Fibroblast of skin of left biceps (primary cell): ENCODE measurements at regions not wholly inside any gene's neighbourhood (a gene's known extent, or its start where the extent isn't known, plus 50 kb on each side); places are given as distances from the start of the nearest gene placed in this dataset.

Source experiments
- DNase-seq, 2 experiments: peaks; one replicate each; pipeline ENCODE4 v3.0.0-alpha.2; 2013; ENCODE audit warnings: low read depth in 2 of 2

DNA sequence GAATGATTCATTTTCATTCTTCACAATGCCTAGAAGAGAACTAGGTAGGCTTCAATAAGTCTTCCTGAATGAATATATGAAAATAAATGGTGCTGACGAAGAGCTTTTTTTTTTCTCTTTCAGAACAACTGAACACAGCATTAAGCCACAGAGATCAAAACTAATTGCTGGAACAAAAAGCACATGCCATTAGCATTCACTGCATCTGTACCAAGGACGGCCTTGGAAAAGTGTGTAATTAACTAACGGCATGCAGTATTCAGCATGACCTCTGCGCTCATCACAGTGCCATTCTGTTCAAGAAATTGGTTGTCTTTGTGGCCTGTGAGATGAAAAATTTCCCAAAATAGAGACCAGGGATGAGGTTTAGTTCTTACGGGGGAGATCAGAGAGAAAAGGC is 99.3 kb downstream of the NUDT12 start:
- DNase-seq = no peak

DNA sequence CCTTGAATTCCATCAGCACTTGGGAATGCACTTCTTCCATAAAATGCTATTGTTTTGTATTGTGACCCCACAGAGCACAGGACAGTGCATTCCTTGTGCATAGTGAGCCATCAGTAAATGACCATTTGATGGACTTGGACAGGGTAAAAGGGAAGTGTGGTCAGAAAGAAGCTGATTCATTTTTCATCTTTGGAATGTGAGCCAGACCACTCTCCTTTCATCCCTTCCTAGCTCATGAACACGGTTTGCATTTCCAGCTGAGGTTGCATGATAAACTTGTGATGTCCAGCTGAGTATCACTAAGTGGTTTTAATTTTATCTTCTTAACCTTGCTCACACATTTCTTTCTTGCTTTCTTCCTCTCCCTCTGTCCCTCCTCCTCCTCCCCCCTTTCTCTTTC is 101.3 kb downstream of the NUDT12 start:
- DNase-seq = peak in 1 of 2 experiments; percentile 10

DNA sequence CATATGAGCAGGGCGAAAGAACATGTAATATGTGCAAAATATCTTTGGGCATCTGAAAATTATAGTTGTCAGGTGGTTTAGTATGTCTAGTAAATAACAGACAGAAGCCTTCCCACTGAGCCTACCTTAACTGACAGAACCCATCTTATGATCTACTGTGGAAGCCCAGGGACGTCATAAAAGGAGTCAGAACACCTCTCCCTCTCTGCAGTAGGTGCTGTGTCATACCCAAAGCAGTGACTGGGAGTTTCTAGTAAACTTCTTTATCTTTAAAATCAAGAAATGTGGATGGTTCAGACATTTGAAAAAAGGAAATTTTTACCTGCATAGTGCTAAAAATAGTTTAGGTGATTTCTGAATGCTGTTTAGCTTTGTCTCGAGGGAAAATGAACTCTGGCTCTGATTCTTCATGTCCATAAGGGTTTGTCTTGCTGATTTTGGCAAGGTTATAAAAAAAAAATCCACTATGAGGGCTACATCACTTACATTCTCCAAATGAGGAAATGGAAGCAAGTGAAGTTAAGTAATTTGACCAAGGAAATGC is 104.0 kb downstream of the NUDT12 start:
- no peak for DNase-seq

DNA sequence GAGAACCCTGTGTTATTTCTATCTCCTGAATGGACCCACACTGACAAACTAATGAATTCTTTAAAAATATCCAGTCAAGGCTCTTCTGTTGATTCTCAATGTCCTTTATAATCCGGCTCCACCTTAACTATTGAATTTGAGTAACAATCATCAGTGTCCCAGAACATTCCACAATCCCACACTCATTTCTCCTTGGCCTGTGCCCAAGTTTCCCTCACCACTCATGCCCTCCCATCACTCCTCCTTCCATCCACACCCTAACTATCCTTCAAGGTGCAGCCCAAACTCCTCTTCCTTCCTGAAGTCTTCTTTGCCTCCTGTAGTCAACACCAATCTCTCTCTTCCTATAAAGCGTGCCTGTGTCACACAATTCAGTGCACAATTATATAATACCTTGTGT is 106.1 kb downstream of the NUDT12 start:
- DNase-seq = no peak

DNA sequence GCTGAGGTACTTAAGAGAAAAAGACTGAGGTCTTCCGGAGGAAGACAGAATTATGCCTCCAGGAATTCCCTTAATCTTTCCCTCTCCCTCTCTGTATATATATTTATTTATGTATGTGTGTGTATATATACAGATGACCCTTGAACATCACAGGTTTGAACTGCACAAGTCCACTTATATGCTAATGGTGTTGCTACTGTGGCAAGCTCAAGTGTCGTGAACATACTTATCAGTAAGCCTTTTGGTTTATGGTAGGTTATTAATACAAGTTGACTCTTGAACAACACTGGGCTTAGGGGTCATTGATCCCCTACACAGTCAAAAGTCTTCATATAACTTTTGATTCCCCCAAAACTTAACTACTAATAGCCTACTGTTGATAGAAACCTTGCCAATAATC is 106.8 kb downstream of the NUDT12 start:
- no peak for DNase-seq

DNA sequence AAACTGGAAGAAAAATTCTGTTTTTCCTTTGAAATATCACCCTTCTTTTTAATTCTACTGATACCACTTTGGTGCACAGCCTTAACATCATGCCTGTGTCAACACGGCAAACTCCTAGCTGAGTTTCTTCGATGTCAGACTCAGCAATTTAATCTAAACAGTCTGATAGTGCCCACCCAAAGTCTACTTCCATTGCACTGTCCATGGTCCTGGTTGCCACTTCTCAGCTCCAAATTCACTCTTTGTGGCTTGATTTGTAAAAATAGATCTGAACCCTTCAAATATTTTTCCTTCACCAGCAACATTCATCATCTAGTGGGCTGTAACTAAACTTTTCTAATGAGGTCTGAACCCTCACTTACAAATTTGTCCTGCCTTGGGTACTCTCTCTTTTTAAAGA is 107.8 kb downstream of the NUDT12 start:
- no peak for DNase-seq

DNA sequence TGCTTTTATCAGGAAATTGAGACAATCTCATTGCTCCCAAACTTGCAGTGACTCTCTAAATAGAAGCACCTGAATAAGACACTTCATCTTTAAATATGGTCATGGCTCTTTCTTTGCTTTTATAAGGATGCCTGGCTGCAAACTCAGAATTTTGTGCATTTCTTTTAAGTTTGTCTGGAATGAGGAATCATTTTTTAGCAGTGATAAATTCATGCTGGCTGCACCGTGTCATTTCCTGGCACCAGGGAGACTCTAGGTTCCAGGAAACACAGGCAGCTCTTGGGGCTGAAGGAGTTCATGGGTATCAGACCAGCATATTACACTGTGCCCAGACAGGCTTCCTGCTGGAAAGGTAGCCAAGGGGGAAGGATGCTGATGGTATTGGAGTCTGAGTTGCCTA is 109.9 kb downstream of the NUDT12 start:
- DNase-seq = no peak

DNA sequence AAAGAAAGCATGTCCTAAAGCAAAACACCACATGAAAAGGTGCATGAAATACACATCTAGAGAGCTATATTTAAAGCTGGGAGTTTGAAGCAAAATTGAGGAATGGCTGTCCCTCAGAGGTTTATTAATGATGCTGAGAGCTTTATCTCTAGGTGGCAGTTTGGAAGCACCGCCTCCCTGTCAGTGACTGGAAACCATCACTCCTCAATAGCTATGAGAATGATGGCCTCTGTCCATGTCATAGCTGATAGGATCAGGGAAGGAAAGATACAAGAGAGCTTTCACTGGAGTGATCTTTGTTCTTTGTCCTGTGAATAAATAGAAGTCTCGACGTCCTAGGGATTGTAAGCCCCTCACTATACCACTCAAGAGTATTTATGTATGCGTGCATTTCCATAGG is 110.5 kb downstream of the NUDT12 start:
- DNase-seq = no peak

DNA sequence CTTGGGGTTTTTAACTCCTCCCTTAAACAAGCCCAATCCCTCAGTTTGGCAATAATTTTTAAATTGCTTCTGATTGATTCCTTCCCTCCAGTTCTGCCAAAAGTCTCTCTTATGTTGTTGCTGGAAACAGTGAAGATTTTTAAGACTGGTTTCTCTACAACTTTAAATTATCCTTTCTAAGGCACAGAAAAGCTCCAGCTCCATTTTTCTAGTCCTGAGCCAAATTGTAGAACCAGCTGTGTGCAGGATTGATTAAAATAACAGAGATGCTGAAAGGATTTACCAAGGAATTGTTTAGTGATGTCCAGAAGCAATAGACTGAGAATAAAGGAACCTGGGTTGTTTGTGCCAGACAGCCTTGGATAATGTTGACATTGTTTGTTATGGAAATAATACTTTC is 111.3 kb downstream of the NUDT12 start:
- no peak for DNase-seq

DNA sequence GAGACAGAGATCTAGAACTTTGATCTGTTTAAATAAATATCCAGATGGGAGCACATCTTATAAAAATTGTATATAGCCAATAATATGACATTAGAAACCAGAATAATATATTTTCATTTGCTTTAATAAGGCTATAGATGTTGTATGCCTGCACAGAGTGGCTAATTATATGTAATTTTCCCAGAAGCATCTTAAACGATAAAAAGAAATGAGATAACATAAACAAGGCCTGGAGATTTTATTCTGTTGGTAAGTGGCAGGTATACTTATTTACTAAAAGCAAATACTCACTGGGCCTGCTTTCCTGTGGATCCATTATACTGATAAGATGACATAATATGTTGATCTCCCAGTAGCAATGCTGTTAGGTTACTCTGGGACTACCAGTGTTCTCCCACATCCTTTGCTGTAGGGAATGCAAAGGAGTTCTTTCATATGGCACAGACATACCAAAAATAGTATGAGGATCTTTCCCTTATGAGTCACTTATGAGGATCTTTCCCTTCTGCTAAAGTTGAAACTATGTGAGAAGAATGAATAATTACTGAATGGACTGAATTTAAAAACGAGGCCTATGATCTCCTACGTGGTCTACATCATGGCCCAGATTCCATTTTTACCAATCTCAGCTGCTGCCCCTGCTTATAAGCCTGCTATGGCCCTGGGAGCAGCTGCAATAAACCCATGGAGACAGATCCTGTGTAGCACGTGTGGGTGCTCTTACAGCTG is 112.1 kb downstream of the NUDT12 start:
- DNase-seq = peak; percentile 79 to 81

DNA sequence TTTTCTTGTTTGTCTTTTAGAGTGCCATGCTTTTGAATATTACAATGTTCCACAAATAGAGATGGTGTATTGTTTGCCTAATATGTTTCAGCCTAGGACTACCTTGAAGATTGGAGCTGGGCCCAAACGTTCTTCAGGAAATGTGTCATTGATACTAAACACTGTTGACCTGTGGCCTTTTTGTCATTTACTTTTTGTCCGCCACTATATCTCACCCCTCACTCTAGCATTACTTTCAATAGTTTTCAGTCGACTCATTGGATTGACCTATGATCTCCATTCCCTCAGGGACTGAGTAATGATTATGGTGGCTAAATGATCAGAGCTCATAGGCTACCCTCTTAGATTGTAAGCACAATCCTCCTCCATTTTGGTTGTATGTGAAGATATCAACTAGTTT is 115.8 kb downstream of the NUDT12 start:
- DNase-seq = no peak

DNA sequence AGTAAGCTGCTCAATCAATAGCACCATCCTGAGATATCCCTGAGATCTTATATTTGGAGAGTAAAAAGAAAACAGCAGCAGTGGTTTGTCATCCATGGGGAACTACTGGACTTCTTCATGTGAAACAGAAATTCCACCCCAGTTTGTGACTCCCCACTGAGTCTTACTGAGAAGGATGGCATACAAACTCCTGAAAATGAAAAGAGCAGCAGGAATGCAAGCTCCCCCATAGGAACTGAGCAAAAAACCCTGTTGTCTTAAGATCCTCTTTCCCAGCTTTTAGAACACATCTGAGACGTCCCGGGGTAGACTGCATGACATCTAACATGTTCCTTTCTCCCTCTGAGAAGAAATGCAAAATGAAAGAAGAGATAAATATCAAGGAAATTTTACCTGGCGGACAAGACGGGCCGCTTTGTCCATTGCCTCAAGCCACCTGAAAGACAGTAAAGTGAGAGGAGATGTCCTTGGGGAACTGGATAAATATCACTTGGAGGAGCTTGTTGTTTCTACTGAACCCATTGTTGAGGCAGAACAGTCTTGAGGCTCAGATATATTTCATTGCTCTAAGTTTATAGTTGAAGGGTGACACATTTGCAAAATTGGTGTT is 117.1 kb downstream of the NUDT12 start:
- no peak for DNase-seq

DNA sequence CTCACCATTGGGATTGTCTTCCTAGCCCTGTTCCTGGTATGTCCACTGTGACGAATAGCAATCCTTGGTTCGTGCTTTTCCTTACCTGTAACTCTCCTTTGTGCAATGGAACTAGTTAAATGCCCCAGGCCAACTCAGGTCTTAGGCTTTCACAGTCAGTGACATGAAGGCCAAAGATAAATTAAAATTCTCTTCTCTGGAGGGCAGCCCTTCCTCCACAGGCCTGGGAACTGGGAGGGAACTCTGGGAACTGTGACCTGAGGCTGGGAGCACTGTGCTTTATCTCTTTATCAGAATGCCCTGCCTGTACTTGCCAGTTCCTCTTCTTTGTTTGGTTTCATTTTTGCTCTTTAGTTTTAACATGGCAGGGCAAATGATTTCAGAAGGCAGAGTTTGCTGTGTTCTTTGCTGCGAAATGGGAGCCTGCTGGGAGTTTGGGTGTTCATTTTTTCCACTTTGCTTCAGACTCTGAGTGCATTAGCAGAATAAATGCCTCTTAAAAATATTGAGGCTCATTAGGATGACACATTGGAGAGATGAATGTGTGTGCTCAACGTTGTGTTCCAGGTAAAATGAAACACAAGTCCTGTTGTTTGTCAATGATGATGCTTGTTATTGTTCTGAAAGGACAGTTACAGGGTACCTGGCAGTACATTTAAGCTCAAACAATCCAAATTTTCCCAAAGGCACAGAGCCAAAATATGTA is 118.1 kb downstream of the NUDT12 start:
- no peak for DNase-seq

DNA sequence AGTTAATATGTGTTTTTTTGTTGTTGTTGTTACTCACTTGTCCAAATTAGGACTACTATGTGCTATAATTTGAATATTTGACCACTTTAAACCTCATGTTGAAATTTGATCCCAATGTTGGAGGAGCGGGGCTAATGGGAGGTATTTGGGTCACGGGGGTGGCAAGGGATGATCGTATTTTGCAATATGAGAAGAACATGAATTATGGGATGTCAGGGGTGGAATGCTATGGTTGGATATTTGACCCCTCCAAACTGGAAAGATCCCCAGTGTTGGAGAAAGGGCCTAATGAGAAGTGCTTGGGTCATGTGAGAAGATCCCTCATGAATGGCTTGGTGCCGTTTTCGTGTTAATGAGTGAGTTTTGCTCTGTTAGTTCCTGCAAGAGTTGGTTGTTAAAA is 119.8 kb downstream of the NUDT12 start:
- no peak for DNase-seq

DNA sequence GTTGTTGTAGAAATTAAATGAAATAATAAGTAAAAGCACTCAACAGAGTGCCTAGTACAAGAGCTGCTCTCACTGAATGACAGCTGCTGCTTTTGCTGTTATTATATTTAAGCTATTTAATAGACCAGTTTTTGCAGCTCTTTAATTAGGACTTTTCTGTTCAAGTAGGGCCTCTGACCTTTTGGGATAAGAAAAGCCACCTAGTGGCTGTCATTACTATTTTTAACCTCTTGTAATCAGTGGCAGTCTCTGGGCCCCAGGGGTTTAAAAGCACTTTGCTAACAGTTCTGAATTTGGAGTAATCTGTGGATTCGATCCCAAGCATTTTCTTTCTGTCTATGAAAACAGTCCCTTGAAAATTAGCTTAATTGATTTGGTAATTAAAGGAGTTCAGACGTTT is 121.1 kb downstream of the NUDT12 start:
- DNase-seq = no peak

DNA sequence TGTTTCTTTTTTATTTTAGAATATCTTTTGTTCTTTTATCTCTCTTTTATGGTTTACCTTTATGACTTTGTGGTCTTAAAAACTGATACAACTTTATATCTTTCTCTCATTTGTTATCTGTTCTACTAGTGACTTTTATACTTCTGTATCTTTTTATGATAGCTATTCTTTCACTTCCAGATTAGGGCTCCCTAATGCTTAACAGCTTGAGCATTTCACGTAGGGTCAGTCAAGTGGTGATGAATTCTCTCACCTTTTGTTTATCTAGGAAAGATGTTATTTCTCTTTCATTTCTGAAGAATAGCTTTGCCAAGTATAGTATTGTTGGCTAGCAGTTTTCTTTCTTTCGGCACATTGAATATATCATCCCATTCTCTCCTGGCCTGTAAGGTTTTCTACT is 123.6 kb downstream of the NUDT12 start:
- DNase-seq = no peak

DNA sequence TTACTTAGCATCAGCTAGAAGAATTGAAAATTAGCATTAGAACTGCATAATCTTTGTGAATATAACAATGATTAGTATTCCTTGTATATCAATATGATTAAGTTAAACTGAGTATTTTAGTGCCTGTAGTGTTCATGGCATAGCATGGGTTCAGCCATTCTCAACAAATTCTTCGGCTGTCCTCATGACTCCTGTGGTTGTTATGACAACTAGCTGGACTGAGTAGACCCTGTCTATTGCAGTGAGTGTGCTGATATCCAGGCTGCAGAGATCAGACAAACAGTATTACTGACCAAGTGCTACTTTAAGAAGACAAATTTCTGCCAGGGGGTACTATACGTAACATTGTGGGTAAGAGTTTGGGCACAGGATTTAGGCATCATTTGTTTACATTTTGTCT is 125.9 kb downstream of the NUDT12 start:
- DNase-seq = no peak

DNA sequence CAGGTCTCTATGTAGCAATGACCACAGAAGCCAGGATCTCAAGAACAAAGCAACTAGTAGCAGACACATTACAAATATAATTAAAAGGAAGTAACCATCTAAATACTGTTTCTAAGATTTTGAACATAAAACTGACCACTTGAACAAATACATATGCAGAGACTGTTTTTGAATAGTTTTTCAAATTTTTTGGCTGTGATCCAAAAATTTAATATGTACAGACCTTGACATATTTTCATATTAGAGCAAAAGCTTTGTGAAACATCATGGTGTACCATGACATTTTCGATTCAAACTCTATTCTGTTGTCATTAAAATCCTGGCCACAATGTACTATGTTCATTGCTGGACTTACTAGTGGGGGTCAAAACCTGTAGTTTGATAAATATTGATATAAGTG is 126.5 kb downstream of the NUDT12 start:
- DNase-seq = no peak

DNA sequence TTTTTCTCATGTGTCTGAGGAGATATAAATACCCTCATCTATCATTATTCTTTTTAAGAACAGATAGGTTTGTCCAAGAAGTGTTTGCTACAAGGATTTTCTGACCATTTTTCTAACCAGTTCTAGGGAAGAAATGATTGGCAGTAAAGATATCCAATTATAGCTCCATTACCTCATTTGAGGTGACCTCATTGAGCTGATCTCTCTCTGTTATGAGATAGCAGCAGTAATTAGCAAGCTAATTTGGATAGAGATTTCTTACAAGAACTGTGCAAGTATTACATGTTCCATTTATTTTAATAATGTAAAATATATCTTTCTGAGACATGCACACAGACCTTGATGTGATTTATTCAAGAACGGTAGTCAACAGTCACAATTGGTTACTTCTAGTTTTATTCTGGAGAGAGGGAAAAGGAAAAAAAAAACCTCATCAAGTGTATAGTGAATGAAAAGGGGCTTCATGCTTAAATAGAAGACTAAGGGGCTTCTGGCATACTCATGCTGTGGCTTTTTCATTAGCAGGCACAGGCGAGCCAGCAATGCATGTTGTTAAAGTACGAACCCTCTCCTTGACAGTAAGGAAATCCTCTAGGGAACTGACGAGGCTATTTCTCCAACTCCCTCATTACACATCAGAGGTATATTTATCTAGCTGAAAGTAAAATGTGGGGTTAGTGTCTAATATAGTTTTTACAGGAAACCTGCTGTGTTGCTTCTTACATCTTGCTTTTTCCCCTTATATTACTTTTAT is 127.3 kb downstream of the NUDT12 start:
- DNase-seq = no peak

DNA sequence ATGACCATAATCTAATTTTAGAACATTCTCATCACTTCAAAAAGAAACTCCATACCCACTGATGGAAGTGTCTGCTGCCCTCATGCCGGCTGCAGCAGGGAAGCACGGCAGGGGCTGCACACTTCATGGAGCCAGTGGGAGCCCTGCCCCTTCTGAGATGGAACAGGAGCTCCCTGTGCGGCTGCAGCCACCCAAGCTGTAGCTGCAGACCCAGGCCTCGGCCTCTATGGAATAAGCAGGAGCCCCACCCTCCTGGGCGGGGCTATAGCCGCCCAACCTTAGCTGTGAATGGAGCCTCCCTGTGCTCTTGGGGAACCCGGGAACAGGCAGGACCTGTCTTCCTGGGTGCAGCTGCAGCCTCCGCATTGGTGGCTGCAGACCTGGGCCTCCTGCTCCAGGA is 128.5 kb downstream of the NUDT12 start:
- no peak for DNase-seq

DNA sequence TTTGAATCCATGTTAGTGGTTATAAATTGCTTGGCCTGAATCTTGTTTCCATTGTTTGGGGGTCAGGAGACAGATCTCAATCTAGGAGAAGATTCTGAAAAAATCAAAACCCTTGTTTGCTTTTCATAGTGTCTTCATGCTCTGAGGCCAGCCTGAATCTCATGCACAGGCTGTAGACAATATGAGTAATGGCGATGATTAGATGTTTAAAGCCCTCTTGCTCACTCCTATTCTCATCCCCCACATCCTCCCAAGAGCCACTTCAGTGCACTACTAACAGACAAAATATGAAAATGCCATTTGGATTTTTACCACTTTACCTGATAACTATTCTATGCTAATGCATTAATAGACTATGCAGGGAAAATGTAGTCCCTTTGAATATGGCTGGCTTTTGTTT is 129.4 kb downstream of the NUDT12 start:
- no peak for DNase-seq

DNA sequence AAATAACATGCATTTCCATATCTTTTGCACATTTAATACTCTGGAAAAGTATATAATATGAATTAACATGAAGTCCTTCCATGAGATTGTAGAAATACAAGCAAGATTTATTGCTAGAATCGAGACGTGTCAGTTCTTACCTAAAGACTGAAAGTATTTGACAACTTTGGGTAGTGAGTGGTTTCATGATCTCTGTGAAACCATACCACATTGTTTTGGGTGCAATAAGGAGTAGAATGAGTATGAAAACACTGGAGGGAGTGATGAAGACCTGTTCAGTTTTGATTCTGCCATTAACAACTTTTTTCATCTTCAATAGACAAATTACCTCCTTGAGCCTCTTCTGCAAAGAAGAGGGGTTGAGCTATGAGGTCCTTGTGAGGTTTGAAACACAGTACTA is 133.7 kb downstream of the NUDT12 start:
- no peak for DNase-seq
